AG08395 (cell line): ENCODE measurements at regions not wholly inside any gene's neighbourhood (a gene's known extent, or its start where the extent isn't known, plus 50 kb on each side); places are given as distances from the start of the nearest gene placed in this dataset.
"Not testable (repeated sequence)": the region's sequence is repeated elsewhere in the genome, so short reads cannot be mapped to it uniquely, and the experiment has no call there.

Source experiments
- DNase-seq: peaks from one replicate; pipeline ENCODE4 v3.0.0; 2012; ENCODE audit warnings: mixed read lengths, low spot score

DNA sequence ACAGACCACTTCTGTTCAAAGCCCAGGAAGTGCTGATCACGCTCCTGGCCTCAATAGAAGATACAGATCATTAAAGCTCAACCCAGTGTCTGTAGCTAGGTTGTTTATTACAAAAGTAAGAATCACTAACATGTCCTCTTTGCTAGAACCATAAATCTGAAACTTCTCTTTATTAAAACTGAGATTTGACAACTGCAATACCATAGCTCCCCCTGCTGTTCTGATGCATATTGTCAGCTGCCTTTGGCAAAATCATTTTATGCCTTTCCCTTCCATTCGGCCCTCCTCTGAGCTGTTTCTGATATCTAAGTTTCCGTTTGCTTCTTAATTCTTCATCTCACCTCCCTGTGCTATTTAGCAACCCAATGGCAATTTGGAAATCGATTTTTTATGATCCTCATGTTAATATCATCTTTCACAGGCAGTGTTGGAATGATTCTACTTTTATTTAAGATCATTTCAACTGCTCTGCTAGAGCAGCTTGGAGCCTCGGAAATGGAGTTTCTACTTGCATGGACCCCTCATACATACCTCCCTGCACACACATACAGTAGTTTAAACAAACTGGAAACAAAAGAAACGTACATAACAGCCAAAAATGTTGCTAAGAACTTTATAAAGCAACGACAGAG is 998.8 kb downstream of the MAT2B start:
- peak; percentile 21 for DNase-seq

DNA sequence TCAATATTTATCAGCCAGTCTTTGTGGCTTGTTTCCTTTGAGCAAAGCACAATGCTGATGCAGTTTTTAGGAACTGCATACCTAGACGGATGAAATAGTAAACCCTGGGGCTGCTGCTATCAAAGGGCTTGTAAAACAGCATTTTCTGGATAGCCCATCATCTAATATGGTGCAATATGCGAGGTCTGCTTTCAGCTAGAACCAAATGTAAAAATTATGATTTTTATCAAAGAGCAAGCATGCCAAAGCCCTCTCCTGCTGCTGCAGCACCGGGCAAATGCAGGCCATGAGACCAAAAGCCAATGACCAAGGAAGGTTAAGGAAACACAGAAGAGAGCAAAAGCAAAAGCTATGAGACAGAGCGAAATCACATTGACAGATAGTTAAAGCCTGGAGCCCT is 1000.4 kb downstream of the MAT2B start:
- DNase-seq, result no peak

DNA sequence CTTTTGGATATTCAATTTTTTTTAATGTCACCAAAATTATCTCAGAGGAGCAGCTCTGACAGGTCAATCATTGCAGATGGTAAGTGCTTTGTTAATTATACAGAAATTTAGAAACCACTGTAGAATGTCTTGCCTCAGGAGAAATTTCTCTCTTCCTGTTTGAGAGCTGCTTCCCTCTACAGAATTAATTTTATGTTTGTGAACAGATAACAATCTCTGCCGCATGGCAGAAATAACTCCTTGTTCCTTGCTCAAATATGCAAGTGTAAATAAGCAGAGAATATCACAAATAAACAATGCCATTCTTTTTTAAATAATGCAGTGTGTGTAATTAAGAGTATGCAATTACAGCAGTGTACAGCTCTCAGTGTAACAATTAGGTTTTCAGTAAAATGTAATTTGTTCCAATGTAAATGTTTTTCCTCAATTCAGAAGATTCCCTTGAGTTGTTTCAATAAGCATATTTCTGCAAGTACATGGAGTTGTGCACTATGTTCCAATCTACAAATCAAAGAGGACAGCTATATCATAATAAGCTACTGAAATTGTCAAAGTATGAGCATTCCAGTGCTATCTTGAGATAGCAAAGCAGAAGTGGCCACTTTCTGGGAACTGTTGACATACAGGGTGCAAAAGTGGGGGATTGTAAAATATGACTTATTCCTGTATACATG is 1012.8 kb downstream of the MAT2B start:
- no peak for DNase-seq

DNA sequence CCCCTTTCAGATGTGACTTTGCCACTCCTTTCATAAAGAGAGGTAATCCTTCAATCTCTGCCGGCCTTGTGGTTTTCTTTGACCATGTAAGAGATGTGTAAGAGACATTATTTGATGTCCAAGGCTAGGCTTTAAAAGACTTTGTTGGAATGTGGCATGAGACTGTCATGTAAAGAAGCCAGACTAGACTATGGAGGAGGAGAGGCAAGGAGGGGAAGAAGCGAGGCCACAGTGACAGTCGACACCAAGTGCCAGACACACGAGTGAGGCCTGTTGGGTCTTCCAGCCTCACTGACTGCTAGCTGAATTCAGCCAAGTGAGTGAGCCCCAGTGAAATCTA is 1013.3 kb downstream of the MAT2B start:
- DNase-seq, result no peak

- no peak for DNase-seq
Measured at GRCh38 chr5:164532235-164532900, 1026.9 kb downstream of the MAT2B start.

- not testable (repeated sequence) for DNase-seq
Measured at GRCh38 chr5:164533426-164533825, 1028.0 kb downstream of the MAT2B start.

DNA sequence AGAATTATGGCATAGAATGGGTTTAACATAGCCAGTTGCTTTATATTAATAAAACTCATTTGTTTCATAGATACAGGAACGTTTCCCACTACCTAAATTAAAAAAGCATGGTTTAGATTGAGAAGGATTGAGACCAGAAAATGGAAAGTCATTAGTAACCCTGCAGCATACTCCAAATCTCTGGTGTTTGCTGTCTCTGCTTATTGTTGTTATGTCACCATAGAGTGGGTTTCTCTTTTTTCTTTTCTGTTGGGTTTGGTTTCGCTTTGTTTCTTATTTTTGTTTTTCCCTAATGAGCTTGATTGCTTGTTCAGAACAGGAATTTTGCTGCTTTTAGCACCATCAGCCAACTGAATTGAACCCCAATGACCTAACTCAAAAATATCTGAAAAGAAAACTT is 1034.8 kb downstream of the MAT2B start:
- no peak for DNase-seq

GRCh38 chr5:164545507-164545906 is 1040.1 kb downstream of the MAT2B start:
- no peak for DNase-seq

GRCh38 chr5:164553851-164554250 is 1048.4 kb downstream of the MAT2B start:
- DNase-seq, result no peak

DNA sequence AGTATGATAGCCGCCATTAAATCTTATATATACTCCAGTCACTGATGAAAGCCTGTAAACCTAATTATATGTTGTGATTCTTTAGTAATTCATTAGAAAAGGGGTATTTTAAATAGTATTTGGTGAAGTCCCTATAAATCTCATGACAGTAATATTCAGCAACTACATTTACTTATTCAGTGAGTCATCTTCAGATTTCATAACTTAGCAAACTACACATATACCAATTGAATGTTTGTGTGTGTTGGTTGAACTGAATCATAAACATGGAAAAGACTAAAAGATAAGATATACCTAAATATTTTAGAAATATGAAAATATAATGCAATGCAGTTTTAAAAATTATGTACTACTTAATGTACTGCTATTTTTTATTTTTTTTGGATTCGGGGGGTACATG is 1050.4 kb downstream of the MAT2B start:
- DNase-seq, result no peak

DNA sequence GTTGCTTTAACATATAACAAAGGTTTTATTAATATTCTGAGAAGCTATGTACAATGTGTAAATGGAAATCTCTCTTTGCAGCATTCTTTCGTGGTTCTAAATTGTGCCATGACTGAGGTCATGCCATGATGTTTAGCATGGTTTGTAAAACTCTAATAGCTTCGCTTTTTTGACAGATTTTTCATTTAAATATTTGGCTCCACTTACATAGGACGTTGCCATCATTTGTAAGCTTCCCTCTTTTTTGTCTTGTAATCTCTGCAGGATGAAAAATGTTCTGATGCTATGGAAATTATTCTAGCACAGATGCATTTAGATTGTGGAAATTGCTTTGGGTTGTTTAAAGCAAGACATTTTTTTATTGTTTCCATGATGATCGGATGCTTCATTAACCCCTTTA is 1054.8 kb downstream of the MAT2B start:
- DNase-seq, result no peak

- no peak for DNase-seq
Measured at GRCh38 chr5:164561933-164562872, 1056.8 kb downstream of the MAT2B start.

DNA sequence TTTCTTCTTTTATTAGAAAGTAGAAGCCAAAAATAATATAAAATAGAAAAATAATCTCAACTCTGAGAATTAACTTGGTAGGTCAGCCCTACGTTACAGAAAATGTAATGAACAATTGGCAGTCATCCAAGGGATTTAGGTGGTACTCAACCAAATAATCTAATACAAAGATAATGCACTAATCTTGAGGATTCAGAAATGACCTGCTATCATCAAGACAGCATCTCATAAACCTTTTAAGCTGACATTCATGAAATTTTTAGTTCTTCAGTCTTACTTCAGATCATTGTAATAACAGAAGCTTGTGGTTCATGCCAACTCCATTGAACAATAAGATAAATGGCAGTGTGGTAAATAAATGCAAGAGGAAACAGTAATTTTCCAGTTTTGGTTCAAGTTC is 1058.0 kb downstream of the MAT2B start:
- no peak for DNase-seq

DNA sequence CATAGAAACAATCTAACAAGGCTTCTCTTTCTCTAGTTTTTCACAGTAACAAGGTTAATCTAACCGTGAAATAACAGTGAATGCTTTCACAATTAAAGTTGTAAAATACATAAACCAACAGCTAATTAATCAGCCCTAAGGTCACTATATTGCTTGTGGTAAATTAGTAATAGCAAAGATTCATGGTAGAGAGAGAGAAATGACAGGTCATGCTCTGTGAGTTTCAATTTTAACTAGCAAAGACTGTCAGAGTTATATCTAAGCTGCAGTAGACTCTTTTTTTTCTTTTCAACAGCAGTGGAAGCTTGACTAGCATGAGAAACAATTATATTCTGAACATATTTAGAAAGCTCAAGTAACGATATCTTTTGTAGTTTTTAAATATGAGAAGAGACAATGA is 1068.0 kb downstream of the MAT2B start:
- no peak for DNase-seq

GRCh38 chr5:164577201-164577600 is 1071.8 kb downstream of the MAT2B start:
- DNase-seq, result no peak

DNA sequence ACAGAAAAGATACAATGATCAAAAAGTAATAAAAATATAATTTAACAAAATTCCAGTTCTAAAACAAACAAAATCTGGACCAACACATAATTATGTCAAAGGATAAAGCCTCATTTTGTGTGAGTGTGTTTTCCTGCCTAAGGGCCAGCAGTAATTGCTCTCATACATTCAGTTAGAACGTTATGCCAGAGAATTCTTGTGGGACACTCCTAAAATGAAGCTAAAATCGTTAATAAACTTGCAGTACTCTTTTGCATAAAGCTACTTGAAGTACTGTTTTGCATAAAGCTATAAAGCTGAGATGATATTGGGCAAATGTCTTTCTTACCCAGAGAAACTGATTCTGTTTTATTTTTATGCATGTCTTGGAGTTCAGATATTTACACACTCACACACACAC is 1072.3 kb downstream of the MAT2B start:
- no peak for DNase-seq

- no peak for DNase-seq
Measured at GRCh38 chr5:164578401-164578800, 1073.0 kb downstream of the MAT2B start.

GRCh38 chr5:164578911-164579310 is 1073.5 kb downstream of the MAT2B start:
- no peak for DNase-seq

- DNase-seq, result no peak
Measured at GRCh38 chr5:164580155-164580554, 1074.7 kb downstream of the MAT2B start.

- DNase-seq, result no peak
Measured at GRCh38 chr5:164581889-164582288, 1076.5 kb downstream of the MAT2B start.

GRCh38 chr5:164593982-164594381 is 1088.6 kb downstream of the MAT2B start:
- no peak for DNase-seq

- DNase-seq, result no peak
Measured at GRCh38 chr5:164597293-164597900, 1092.0 kb downstream of the MAT2B start.
